Lower lobe of right lung (tissue), 2 donors: ENCODE measurements at regions not wholly inside any gene's neighbourhood (a gene's known extent, or its start where the extent isn't known, plus 50 kb on each side); places are given as distances from the start of the nearest gene placed in this dataset.

ENCODE experiments used
- ATAC-seq, 2 donors: fragments of 200-7000 bp; cut with Tn5 transposase; one replicate each; pipeline ENCODE4 v1.9.1; 2020 to 2022; ENCODE audit warnings: mild to moderate bottlenecking in 2 of 2, moderate library complexity in 2 of 2
- DNase-seq: peaks from one replicate; pipeline ENCODE4 v3.0.0-alpha.2; 2020
- H3K27ac ChIP-seq: fragments of 200-600 bp; one replicate; pipeline ENCODE4 v1.8.0; 2022
- H3K27me3 ChIP-seq: fragments of 200-600 bp; one replicate; pipeline ENCODE4 v1.8.0; 2022; ENCODE audit warnings: low read depth
- H3K36me3 ChIP-seq: fragments of 200-600 bp; one replicate; pipeline ENCODE4 v1.8.0; 2022; ENCODE audit warnings: mild to moderate bottlenecking
- H3K4me1 ChIP-seq: fragments of 200-600 bp; one replicate; pipeline ENCODE4 v1.8.0; 2022
- H3K4me3 ChIP-seq: fragments of 200-600 bp; one replicate; pipeline ENCODE4 v1.8.0; 2022; ENCODE audit warnings: mild to moderate bottlenecking
- H3K9me3 ChIP-seq: fragments of 200-600 bp; one replicate; pipeline ENCODE4 v1.8.0; 2022
- CTCF ChIP-seq: fragments of 200-600 bp; IDR thresholded peaks from one replicate; pipeline ENCODE4 v1.8.0; 2022; ENCODE audit warnings: antibody characterized with exemption, mild to moderate bottlenecking
- intact Hi-C: fragments of 100-400 bp; cut with DNase I; formaldehyde crosslinking; loops from one replicate; pipeline ENCODE4 v1.11.0; 2022
- donor health status: DM: no; HTN: yes; CAD: no; lungs with severe emphysema.

GRCh38 chr3:94990952-94991705, 928.3 kb downstream of the NSUN3 start:
- ATAC-seq (no peak), DNase-seq (no peak)
- Histone ChIP-seq H3K4me3 (no peak overlapping the region), H3K36me3 (no peaks in the 10 kb centered on the region), H3K9me3 (no peaks in the 10 kb centered on the region), H3K27ac (no peak overlapping the region), H3K27me3 (peaks cover 3% of the 10 kb centered on the region), H3K4me1 (no peaks in the 10 kb centered on the region)
- intact Hi-C loops: no loop called here
- TF ChIP-seq CTCF: no peak

- Histone ChIP-seq H3K9me3 (no peaks in the 10 kb centered on the region), H3K27me3 (no peaks in the 10 kb centered on the region), H3K4me1 (no peaks in the 10 kb centered on the region), H3K36me3 (no peaks in the 10 kb centered on the region), H3K4me3 (no peak overlapping the region), H3K27ac (no peak overlapping the region)
- no peak for TF ChIP-seq CTCF
- DNase-seq: no peak
- intact Hi-C loops: no loop called here
- ATAC-seq: no peak
Measured at GRCh38 chr3:94996743-94997142, 933.9 kb downstream of the NSUN3 start.

- no peak for DNase-seq
Measured at GRCh38 chr3:95002438-95003046, 939.7 kb downstream of the NSUN3 start.

GRCh38 chr3:95028688-95029087, 965.8 kb downstream of the NSUN3 start:
- no peak for ATAC-seq
- intact Hi-C loops: no loop called here

More at GRCh38 chr3:95002438-95003046, 939.7 kb downstream of the NSUN3 start:
- TF ChIP-seq CTCF: no peak
- Histone ChIP-seq H3K9me3 (no peaks in the 10 kb centered on the region), H3K36me3 (no peaks in the 10 kb centered on the region), H3K27me3 (no peaks in the 10 kb centered on the region), H3K27ac (no peak overlapping the region), H3K4me3 (no peak overlapping the region), H3K4me1 (no peaks in the 10 kb centered on the region)
- intact Hi-C loops: no loop called here
- no peak for ATAC-seq

GRCh38 chr3:95029644-95030043, 966.8 kb downstream of the NSUN3 start:
- no peak for ATAC-seq
- H3K36me3 ChIP-seq: no peaks in the 10 kb centered on the region
- no peak for DNase-seq
- TF ChIP-seq CTCF: no peak
- H3K4me3 ChIP-seq: no peak overlapping the region
- no peaks in the 10 kb centered on the region for H3K9me3 ChIP-seq
- H3K4me1 ChIP-seq: no peaks in the 10 kb centered on the region
- no peaks in the 10 kb centered on the region for H3K27me3 ChIP-seq
- intact Hi-C loops: no loop called here
- H3K27ac ChIP-seq: no peak overlapping the region

More at GRCh38 chr3:95028688-95029087, 965.8 kb downstream of the NSUN3 start:
- H3K4me3 ChIP-seq: no peak overlapping the region
- no peaks in the 10 kb centered on the region for H3K9me3 ChIP-seq
- H3K36me3 ChIP-seq: no peaks in the 10 kb centered on the region
- TF ChIP-seq CTCF: no peak
- no peaks in the 10 kb centered on the region for H3K4me1 ChIP-seq
- no peak overlapping the region for H3K27ac ChIP-seq
- no peaks in the 10 kb centered on the region for H3K27me3 ChIP-seq
- DNase-seq: no peak
